ENCODE measurements at regions not wholly inside any gene's neighbourhood (a gene's known extent, or its start where the extent isn't known, plus 50 kb on each side); places are given as distances from the start of the nearest gene placed in this dataset.

DNA sequence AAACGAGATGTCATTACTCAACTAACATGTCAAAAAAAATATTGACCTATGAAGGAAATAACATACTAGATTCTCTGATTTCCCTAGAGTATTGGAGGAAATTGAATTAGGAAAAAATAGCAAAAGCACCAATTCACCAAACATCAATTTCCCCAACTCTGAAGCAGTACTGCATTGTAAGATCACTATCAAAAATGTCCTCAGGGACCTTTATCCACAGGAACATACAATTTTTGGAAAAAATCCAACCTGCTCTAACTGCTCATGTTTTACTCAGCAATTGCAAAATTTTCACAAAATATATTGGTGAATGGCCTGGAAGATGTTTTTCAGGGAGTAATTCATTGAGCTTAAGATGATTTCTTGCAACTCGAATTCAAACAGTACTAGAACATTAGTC, 239.0 kb upstream of the GIMD1 start:
- H3K36me3 Mint-ChIP-seq (ENCODE audit: low read depth) = no peaks in the 10 kb centered on the region
- no peaks in the 10 kb centered on the region for H3K4me1 Mint-ChIP-seq
- H3K9me3 Mint-ChIP-seq = peaks cover 9% of the 10 kb centered on the region
- CTCF ChIA-PET = no interaction called here
- ATAC-seq (ENCODE audit: low read depth) = no peak
- intact Hi-C loops (cut with micrococcal nuclease) = no loop called here
- H3K4me3 Mint-ChIP-seq = no peak overlapping the region
- no peak overlapping the region for H3K27ac Mint-ChIP-seq
- POLR2A ChIA-PET = no interaction called here
- no peaks in the 10 kb centered on the region for H3K27me3 Mint-ChIP-seq
- TF ChIP-seq CTCF (IDR thresholded peaks at IDR 0.05) = no peak
- DNase-seq = no peak

GRCh38 chr4:106604319-106605051, 235.9 kb upstream of the GIMD1 start:
- POLR2A ChIA-PET = no interaction called here
- no peak for DNase-seq

DNA sequence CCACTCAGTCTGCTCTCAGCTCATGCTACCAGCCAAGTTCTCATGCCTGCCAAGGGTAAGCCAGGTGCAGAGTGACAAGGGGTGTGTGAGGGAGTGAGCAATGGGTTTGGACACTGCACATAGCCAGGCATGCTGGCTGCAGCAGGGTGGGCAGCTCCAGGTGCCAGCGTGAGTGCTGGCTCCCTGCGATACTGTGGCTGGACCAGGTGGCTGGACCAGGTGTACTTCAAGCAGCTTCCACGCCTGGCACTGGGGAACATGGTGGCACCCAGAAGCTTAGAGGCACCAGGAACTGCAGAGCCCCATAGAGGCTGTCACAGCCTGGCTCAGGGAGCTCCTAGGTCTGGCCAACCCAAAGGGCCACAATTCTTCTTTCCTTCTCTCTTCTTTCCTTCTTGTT, 234.9 kb upstream of the GIMD1 start:
- ATAC-seq (ENCODE audit: low read depth) = no peak
- Mint-ChIP-seq H3K36me3 (ENCODE audit: low read depth) (no peaks in the 10 kb centered on the region), H3K9me3 (no peaks in the 10 kb centered on the region), H3K27me3 (no peaks in the 10 kb centered on the region), H3K27ac (no peak overlapping the region), H3K4me1 (no peaks in the 10 kb centered on the region), H3K4me3 (no peak overlapping the region)
- intact Hi-C loops (cut with micrococcal nuclease) = no loop called here
- ChIA-PET CTCF (no interaction called here), POLR2A (no interaction called here)
- DNase-seq = no peak
- TF ChIP-seq CTCF (IDR thresholded peaks at IDR 0.05) = no peak

More at GRCh38 chr4:106604319-106605051, 235.9 kb upstream of the GIMD1 start:
- ATAC-seq (ENCODE audit: low read depth) = no peak
- no peaks in the 10 kb centered on the region for H3K36me3 Mint-ChIP-seq (ENCODE audit: low read depth)
- no peak overlapping the region for H3K27ac Mint-ChIP-seq
- H3K27me3 Mint-ChIP-seq = no peaks in the 10 kb centered on the region
- H3K9me3 Mint-ChIP-seq = peaks cover 4% of the 10 kb centered on the region
- CTCF ChIA-PET = no interaction called here
- H3K4me1 Mint-ChIP-seq = no peaks in the 10 kb centered on the region
- no peak overlapping the region for H3K4me3 Mint-ChIP-seq
- TF ChIP-seq CTCF (IDR thresholded peaks at IDR 0.05) = no peak
- intact Hi-C loops (cut with micrococcal nuclease) = no loop called here

GRCh38 chr4:106602711-106603110, 234.1 kb upstream of the GIMD1 start:
- intact Hi-C loops (cut with micrococcal nuclease) = no loop called here
- no peak overlapping the region for H3K27ac Mint-ChIP-seq

GRCh38 chr4:106601519-106601918, 232.9 kb upstream of the GIMD1 start:
- no peak overlapping the region for H3K27ac Mint-ChIP-seq

More at GRCh38 chr4:106602711-106603110, 234.1 kb upstream of the GIMD1 start:
- H3K4me3 Mint-ChIP-seq = no peak overlapping the region
- ChIA-PET POLR2A (no interaction called here), CTCF (no interaction called here)
- H3K4me1 Mint-ChIP-seq = no peaks in the 10 kb centered on the region
- no peaks in the 10 kb centered on the region for H3K36me3 Mint-ChIP-seq (ENCODE audit: low read depth)
- no peak for TF ChIP-seq CTCF (IDR thresholded peaks at IDR 0.05)
- no peaks in the 10 kb centered on the region for H3K9me3 Mint-ChIP-seq
- ATAC-seq (ENCODE audit: low read depth) = no peak
- no peaks in the 10 kb centered on the region for H3K27me3 Mint-ChIP-seq
- DNase-seq = no peak

More at GRCh38 chr4:106601519-106601918, 232.9 kb upstream of the GIMD1 start:
- Mint-ChIP-seq H3K36me3 (ENCODE audit: low read depth) (no peaks in the 10 kb centered on the region), H3K27me3 (no peaks in the 10 kb centered on the region), H3K4me1 (no peaks in the 10 kb centered on the region), H3K4me3 (no peak overlapping the region), H3K9me3 (no peaks in the 10 kb centered on the region)
- intact Hi-C loops (cut with micrococcal nuclease) = no loop called here
- ChIA-PET POLR2A (no interaction called here), CTCF (no interaction called here)
- no peak for TF ChIP-seq CTCF (IDR thresholded peaks at IDR 0.05)
- DNase-seq = no peak
- ATAC-seq (ENCODE audit: low read depth) = no peak
